Hepatocyte (in vitro differentiated cells): ENCODE measurements at regions not wholly inside any gene's neighbourhood (a gene's known extent, or its start where the extent isn't known, plus 50 kb on each side); places are given as distances from the start of the nearest gene placed in this dataset.
A peak's percentile ranks its signal among the peaks of the same experiment; 100 is the strongest.

Experiments used
- DNase-seq: peaks from one replicate; pipeline ENCODE4 v3.0.0-alpha.2; 2016; ENCODE audit warnings: low spot score
- H2AFZ ChIP-seq: fragments of 200-600 bp; sonication (generic); 2 replicates; pipeline ENCODE4 v1.6.0; 2016; ENCODE audit warnings: antibody characterized with exemption, mild to moderate bottlenecking
- H3K27ac ChIP-seq: fragments of 200-600 bp; sonication (generic); 2 replicates; pipeline ENCODE4 v1.5.1; 2016; ENCODE audit warnings: mild to moderate bottlenecking
- H3K27me3 ChIP-seq: fragments of 200-600 bp; sonication (generic); 2 replicates; pipeline ENCODE4 v1.6.1; 2016
- H3K36me3 ChIP-seq: fragments of 200-600 bp; sonication (generic); replicated peaks from 2 replicates; pipeline ENCODE4 v1.5.1; 2016; ENCODE audit warnings: low read depth; ENCODE audit not compliant: insufficient read depth
- H3K4me1 ChIP-seq: fragments of 200-600 bp; sonication (generic); 2 replicates; pipeline ENCODE4 v1.5.1; 2016; ENCODE audit warnings: mild to moderate bottlenecking, moderate library complexity; ENCODE audit not compliant: insufficient read depth
- H3K4me2 ChIP-seq: fragments of 200-600 bp; sonication (generic); 2 replicates; pipeline ENCODE4 v1.6.0; 2016
- H3K4me3 ChIP-seq: fragments of 200-600 bp; sonication (generic); 2 replicates; pipeline ENCODE4 v1.5.1; 2016; ENCODE audit warnings: mild to moderate bottlenecking
- H3K79me2 ChIP-seq: fragments of 200-600 bp; sonication (generic); 2 replicates; pipeline ENCODE4 v1.6.0; 2017; ENCODE audit warnings: mild to moderate bottlenecking
- H3K9me2 ChIP-seq: fragments of 200-600 bp; sonication (generic); replicated peaks from 2 replicates; pipeline ENCODE4 v1.6.0; 2017; ENCODE audit warnings: mild to moderate bottlenecking; ENCODE audit not compliant: insufficient read depth
- H3K9me3 ChIP-seq: fragments of 200-600 bp; sonication (generic); 2 replicates; pipeline ENCODE4 v1.5.1; 2016; ENCODE audit warnings: low read depth, mild to moderate bottlenecking
- H4K20me1 ChIP-seq: fragments of 200-600 bp; sonication (generic); 2 replicates; pipeline ENCODE4 v1.6.0; 2016; ENCODE audit warnings: mild to moderate bottlenecking; ENCODE audit not compliant: insufficient read depth, poor library complexity, severe bottlenecking
- EZH2 ChIP-seq: fragments of 200-600 bp; sonication (generic); IDR thresholded peaks from 2 replicates; pipeline ENCODE4 v1.6.1; 2016; ENCODE audit warnings: antibody characterized with exemption, mild to moderate bottlenecking, borderline replicate concordance
- EZH2phosphoT487 ChIP-seq: fragments of 200-600 bp; sonication (generic); IDR thresholded peaks from one replicate; pipeline ENCODE4 v1.6.1; 2018; ENCODE audit warnings: antibody characterized with exemption, mild to moderate bottlenecking, low read depth, moderate library complexity; ENCODE audit not compliant: unreplicated experiment, severe bottlenecking
- WGBS: methylation state at CpG from one replicate; pipeline ENCODE4 v1.1.6; 2016; ENCODE audit warnings: low lambda C conversion rate; ENCODE audit errors: missing lambda C conversion rate; 5-methylcytosine and 5-hydroxymethylcytosine counted together
- TF ChIP-seq, protein P1 (sequence below): fragments of 200-600 bp; sonication (generic); IDR thresholded peaks from 2 replicates; pipeline ENCODE4 v1.5.1; 2016; ENCODE audit warnings: antibody characterized with exemption, mild to moderate bottlenecking; ENCODE audit not compliant: poor library complexity

- Histone ChIP-seq H3K79me2 (no peaks in the 10 kb centered on the region), H3K9me2 (peaks cover 3% of the 10 kb centered on the region), H4K20me1 (no peaks in the 10 kb centered on the region), H3K27me3 (no peaks in the 10 kb centered on the region), H3K4me3 (no peak overlapping the region), H3K9me3 (no peaks in the 10 kb centered on the region), H3K36me3 (no peaks in the 10 kb centered on the region), H3K4me2 (no peak overlapping the region), H3K27ac (no peak overlapping the region), H3K4me1 (no peaks in the 10 kb centered on the region), H2AFZ (no peak overlapping the region)
- no peak for TF ChIP-seq EZH2
- no peak for TF ChIP-seq EZH2phosphoT487
- TF ChIP-seq, protein P1, sequence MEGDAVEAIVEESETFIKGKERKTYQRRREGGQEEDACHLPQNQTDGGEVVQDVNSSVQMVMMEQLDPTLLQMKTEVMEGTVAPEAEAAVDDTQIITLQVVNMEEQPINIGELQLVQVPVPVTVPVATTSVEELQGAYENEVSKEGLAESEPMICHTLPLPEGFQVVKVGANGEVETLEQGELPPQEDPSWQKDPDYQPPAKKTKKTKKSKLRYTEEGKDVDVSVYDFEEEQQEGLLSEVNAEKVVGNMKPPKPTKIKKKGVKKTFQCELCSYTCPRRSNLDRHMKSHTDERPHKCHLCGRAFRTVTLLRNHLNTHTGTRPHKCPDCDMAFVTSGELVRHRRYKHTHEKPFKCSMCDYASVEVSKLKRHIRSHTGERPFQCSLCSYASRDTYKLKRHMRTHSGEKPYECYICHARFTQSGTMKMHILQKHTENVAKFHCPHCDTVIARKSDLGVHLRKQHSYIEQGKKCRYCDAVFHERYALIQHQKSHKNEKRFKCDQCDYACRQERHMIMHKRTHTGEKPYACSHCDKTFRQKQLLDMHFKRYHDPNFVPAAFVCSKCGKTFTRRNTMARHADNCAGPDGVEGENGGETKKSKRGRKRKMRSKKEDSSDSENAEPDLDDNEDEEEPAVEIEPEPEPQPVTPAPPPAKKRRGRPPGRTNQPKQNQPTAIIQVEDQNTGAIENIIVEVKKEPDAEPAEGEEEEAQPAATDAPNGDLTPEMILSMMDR, result no peak
- DNase-seq, result no peak
These were observed 619.6 kb downstream of the ARL4A start for GRCh38 chr7:13307040-13307439.

DNA sequence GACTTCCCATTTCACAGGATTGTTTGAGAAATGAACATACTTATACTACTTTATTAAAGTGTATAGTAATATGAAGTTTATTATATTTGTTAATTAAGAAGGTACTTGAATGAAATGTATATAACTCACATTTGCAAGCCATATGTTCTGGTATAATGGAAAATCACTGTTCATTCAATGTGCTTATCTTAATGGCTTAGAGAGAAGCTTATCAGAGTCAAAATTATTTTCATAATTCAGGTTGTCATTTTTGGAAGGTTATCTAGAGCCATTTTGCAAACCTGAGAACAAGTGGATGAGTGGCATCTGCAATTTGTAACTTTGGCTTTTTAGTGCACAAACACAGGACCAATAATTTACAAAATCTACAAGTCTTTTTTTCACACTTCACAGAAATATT lies 621.0 kb downstream of the ARL4A start:
- Histone ChIP-seq H3K4me1 (no peaks in the 10 kb centered on the region), H3K27ac (no peak overlapping the region), H3K4me3 (no peak overlapping the region), H4K20me1 (no peaks in the 10 kb centered on the region), H3K27me3 (no peaks in the 10 kb centered on the region), H2AFZ (no peak overlapping the region), H3K9me2 (peaks cover 3% of the 10 kb centered on the region), H3K9me3 (no peaks in the 10 kb centered on the region), H3K36me3 (no peaks in the 10 kb centered on the region), H3K79me2 (no peaks in the 10 kb centered on the region), H3K4me2 (no peak overlapping the region)
- no peak for DNase-seq
- TF ChIP-seq, protein P1, result no peak
- no peak for TF ChIP-seq EZH2phosphoT487
- no peak for TF ChIP-seq EZH2

GRCh38 chr7:13309535-13309934 lies 622.1 kb downstream of the ARL4A start:
- DNase-seq, result no peak
- Histone ChIP-seq H2AFZ (no peak overlapping the region), H3K4me2 (no peak overlapping the region), H3K9me3 (no peaks in the 10 kb centered on the region), H3K4me3 (no peak overlapping the region), H4K20me1 (no peaks in the 10 kb centered on the region), H3K36me3 (no peaks in the 10 kb centered on the region), H3K27me3 (no peaks in the 10 kb centered on the region), H3K4me1 (no peaks in the 10 kb centered on the region), H3K9me2 (peaks cover 3% of the 10 kb centered on the region), H3K79me2 (no peaks in the 10 kb centered on the region), H3K27ac (no peak overlapping the region)
- TF ChIP-seq, protein P1, result peak; percentile 6
- TF ChIP-seq EZH2phosphoT487, result no peak

- Histone ChIP-seq H3K36me3 (no peaks in the 10 kb centered on the region), H3K4me1 (no peaks in the 10 kb centered on the region), H3K27ac (no peak overlapping the region), H3K79me2 (no peaks in the 10 kb centered on the region), H3K4me3 (no peak overlapping the region), H3K4me2 (no peak overlapping the region), H2AFZ (no peak overlapping the region), H3K9me3 (no peaks in the 10 kb centered on the region), H3K27me3 (no peaks in the 10 kb centered on the region), H3K9me2 (peaks cover 3% of the 10 kb centered on the region), H4K20me1 (no peaks in the 10 kb centered on the region)
- TF ChIP-seq EZH2phosphoT487, result no peak
- no peak for DNase-seq
- WGBS, result 82% methylated on average over 5 of the region's 5 CpGs
These were observed 624.9 kb downstream of the ARL4A start for GRCh38 chr7:13312307-13312706.
